Heart left ventricle (tissue), 13 donors: ENCODE measurements at regions not wholly inside any gene's neighbourhood (a gene's known extent, or its start where the extent isn't known, plus 50 kb on each side); places are given as distances from the start of the nearest gene placed in this dataset.

Experiments
- CTCF ChIP-seq, 12 donors: fragments of 200-600 bp; sonication (generic) in 4 of 12; IDR thresholded peaks; one replicate each; pipeline versions ENCODE4 v1.5.0 to v1.8.0; 2018 to 2022; ENCODE audit warnings: antibody characterized with exemption in 12 of 12, mild to moderate bottlenecking in 5 of 12
- POLR2A ChIP-seq, 2 donors: fragments of 450-650 bp; IDR thresholded peaks; one replicate each; pipeline ENCODE4 v1.6.1; 2017; ENCODE audit warnings: antibody characterized with exemption in 2 of 2, mild to moderate bottlenecking in 2 of 2, moderate library complexity in 2 of 2
- donor health status: ischemic (EF 13 %, LVEDD 7.1; RV severe dilation, severe dysfunction).
- donor health status: DM: no; HTN: yes; CAD: no.
- donor health status: DM: no; HTN: no; CAD: no.
- donor health status: ischemic (EF 25% LVEDD 6.9; RV normal size, moderate dysfunction).
- donor health status: ischemic (EF 25% LVEDD 5.7; RV mildly dilated, moderate dysfunction).
- donor health status: ischemic (EF 35%, LVEDD 5.7; RV mildly dilated, moderate dysfunction).
- donor health status: nonischemic (EF 11% LVEDD 7.7; RV severe dilation, severe dysfunction).
- donor health status: DM: yes; HTN: yes; CAD: no.
- donor health status: PGD.
- donor health status: ischemic (EF 29% LVEDD 5.4; RV normal size, mild dysfunction).
- donor health status: nonischemic (EF 23%, LVEDD 6.1; RV moderate dilation, normal function).

DNA sequence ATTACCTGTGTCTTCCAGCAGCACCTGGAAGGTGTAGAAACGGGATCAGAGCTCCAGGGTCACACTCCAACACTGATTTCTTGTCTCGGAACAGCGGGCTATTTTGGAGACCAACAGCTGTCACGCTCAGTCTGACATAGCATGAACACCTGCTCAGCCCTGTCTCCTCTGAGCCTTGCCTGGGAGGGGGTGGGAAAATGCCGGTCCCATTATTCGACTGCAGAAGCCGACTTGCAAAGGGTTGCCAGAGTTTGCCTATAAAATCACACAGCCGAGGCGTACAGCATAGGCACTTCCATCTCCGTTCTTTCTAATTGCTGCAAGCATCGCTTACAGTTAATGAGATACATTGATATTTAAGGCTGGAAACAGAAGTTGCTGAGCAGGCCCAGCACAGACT is 300.8 kb upstream of the MSX2 start:
- no peak for TF ChIP-seq CTCF (IDR thresholded peaks at IDR 0.05)
- no peak for TF ChIP-seq POLR2A (IDR thresholded peaks at IDR 0.05)
